BLaER1 treated with 17β-estradiol and CSF1 and Interleukin-3, amounts not matched to agents 10 nM and 100 nM (cell line): ENCODE measurements at regions not wholly inside any gene's neighbourhood (a gene's known extent, or its start where the extent isn't known, plus 50 kb on each side); places are given as distances from the start of the nearest gene placed in this dataset.
A peak's percentile ranks its signal among the peaks of the same experiment; 100 is the strongest.

Source experiments
- H3K27ac ChIP-seq, 11 experiments: shearing (Covaris generic); formaldehyde crosslinking; 2 replicates each; pipeline ENCODE4 v1.8.1; 2022
- H3K27me3 ChIP-seq, 11 experiments: shearing (Covaris generic); formaldehyde crosslinking; 2 replicates each; pipeline ENCODE4 v1.8.1; 2022
- H3K36me3 ChIP-seq, 11 experiments: shearing (Covaris generic); formaldehyde crosslinking; 2 replicates each; pipeline ENCODE4 v1.8.1; 2022
- H3K4me1 ChIP-seq, 10 experiments: shearing (Covaris generic); formaldehyde crosslinking; 2 replicates each; pipeline ENCODE4 v1.8.1; 2022
- H3K4me2 ChIP-seq, 11 experiments: shearing (Covaris generic); formaldehyde crosslinking; 2 replicates each; pipeline ENCODE4 v1.8.1; 2022
- H3K4me3 ChIP-seq, 10 experiments: shearing (Covaris generic); formaldehyde crosslinking; 2 replicates each; pipeline ENCODE4 v1.8.1; 2022
- H3K9ac ChIP-seq, 11 experiments: shearing (Covaris generic); formaldehyde crosslinking; 2 replicates each; pipeline ENCODE4 v1.8.1; 2022
- H3K9me3 ChIP-seq, 11 experiments: shearing (Covaris generic); formaldehyde crosslinking; replicated peaks in 1 of 11; 2 replicates each; pipeline ENCODE4 v1.8.1; 2022
- H4K20me1 ChIP-seq, 11 experiments: shearing (Covaris generic); formaldehyde crosslinking; 2 replicates each; pipeline ENCODE4 v1.8.1; 2022
- Cebpa-rat ChIP-seq, 11 experiments: shearing (Covaris generic); IDR thresholded peaks; 2 replicates each; pipeline ENCODE4 v1.8.1; 2022

DNA sequence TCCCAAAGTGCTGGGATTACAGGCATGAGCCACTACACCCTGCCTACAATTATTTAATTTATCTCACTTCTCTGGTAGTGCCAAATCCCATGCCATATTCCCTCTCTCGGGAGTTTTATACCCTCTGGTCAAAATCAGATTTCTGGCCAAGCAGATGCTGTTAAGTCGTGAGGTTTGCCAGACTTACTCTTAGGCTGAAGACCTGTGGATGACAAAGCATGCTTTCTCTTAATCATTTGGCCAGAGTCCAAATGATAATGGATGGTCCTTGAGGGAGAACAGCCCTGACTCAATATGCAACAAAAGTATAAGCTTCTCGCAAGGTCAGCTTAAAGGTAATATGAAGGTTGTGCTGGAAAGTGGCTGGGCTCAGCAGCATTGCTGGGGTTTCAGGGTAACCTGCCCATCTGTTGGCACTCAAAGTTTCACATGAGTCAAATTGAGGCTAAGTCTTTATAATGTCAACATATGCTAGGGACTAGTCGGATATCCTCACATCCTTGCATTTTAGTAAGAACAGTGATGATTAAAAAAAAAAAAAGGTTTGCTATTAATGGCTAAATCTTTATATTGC, 280.1 kb downstream of the KIF4B start:
- no peaks in the 10 kb centered on the region for H4K20me1 ChIP-seq

DNA sequence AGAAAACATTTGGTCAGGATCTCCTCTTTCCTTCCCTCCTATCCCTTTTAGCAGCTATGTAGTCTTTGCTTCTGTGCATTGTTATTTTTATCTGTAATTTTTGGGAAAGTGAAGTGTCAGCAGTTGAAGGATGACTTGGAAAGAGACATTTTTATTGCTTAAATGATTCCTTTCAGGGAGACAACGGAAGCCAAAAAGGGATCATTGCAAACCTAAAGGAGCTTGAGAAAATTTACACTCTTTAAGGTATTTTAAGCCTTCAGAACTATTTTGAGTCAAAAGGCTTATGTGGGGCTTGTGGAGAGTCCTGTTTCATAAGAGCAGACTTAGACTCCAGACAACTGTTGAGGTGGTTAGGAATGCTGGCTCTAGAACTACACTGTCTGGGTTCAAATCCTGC, 281.6 kb downstream of the KIF4B start:
- Histone ChIP-seq H3K9ac (no peak overlapping the region), H3K4me3 (no peak overlapping the region), H3K36me3 (no peaks in the 10 kb centered on the region), H3K27me3 (no peaks in the 10 kb centered on the region), H4K20me1 (no peaks in the 10 kb centered on the region), H3K4me2 (no peak overlapping the region), H3K27ac (no peak overlapping the region), H3K4me1 (peaks cover 0 to 8% (median 0%) of the 10 kb centered on the region in 10 experiments; a peak in 2 of 20 replicates), H3K9me3 (0 out of 22 replicates have a peak, but pooled peaks cover 0 to 6% (median 0%) of the 10 kb centered on the region in 11 experiments)
- no peak for TF ChIP-seq Cebpa-rat (IDR thresholded peaks at IDR 0.05)

More for the DNA sequence above, 280.1 kb downstream of the KIF4B start:
- H3K27ac ChIP-seq, result no peak overlapping the region
- no peaks in the 10 kb centered on the region for H3K36me3 ChIP-seq
- 0 out of 22 replicates have a peak, but pooled peaks cover 0 to 6% (median 0%) of the 10 kb centered on the region in 11 experiments for H3K9me3 ChIP-seq
- no peak overlapping the region for H3K4me2 ChIP-seq
- H3K9ac ChIP-seq, result no peak overlapping the region
- no peak for TF ChIP-seq Cebpa-rat (IDR thresholded peaks at IDR 0.05)
- H3K4me1 ChIP-seq, result no peaks in the 10 kb centered on the region
- H3K27me3 ChIP-seq, result no peaks in the 10 kb centered on the region
- no peak overlapping the region for H3K4me3 ChIP-seq

DNA sequence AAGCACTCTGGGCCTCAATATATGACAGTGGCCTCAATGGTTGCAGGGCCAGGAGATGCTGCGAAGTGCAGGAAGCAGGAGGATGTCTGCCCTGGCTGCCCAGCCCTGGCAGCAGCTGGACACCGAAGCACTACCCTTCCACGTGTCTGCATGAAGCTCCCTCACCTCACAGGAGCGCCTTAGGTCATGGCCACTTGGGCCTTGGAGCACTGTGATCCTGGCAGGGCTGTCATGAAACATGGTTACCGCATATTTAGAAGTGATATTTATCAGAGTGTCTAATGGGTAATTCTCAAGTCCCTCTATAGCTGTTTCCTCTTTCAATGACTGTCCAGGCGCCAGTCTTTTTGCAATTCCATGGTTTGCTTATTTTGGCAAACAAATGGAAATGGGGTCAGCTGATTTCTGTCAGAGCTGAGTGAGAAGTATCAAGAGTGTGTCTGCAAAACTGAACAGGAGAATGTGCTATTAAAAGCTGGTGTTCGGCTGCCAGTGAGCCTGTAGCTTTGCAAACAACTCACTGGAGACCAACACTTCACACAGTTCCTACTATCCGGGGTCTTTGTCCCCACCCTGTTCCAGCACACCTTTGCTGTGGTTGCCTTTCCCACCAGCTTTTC, 285.9 kb downstream of the KIF4B start:
- no peak overlapping the region for H3K4me3 ChIP-seq
- no peaks in the 10 kb centered on the region for H4K20me1 ChIP-seq
- no peak overlapping the region for H3K9ac ChIP-seq
- peaks cover 11 to 23% (median 14%) of the 10 kb centered on the region in 10 experiments for H3K4me1 ChIP-seq
- no peaks in the 10 kb centered on the region for H3K36me3 ChIP-seq
- no peak overlapping the region for H3K27ac ChIP-seq
- H3K4me2 ChIP-seq, result 0 out of 22 replicates have a peak overlapping the region, but pooled peaks of 1 of the 11 experiments have one; percentile 1
- H3K9me3 ChIP-seq, result 0 out of 22 replicates have a peak, but pooled peaks cover 0 to 6% (median 0%) of the 10 kb centered on the region in 11 experiments
- no peaks in the 10 kb centered on the region for H3K27me3 ChIP-seq
- no peak for TF ChIP-seq Cebpa-rat (IDR thresholded peaks at IDR 0.05)

DNA sequence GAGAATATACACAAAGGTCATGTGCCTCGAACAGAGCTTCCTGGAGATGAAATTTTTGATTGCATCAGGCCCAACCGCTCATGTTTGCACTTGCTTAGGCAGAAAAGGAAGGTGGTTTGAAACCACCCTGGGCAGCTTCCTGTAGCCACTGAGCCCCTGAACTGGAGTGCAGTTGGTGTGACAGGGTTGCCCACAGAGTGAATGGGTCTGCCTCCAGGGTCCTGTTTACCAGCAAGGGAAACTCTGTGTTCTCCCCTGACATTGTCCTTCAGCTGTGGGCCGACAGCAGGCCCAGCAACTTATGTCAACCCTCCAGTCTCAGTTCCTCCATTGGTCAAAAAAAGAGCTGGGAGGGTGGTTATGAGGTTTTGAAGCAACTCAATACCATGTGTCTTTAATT, 289.6 kb downstream of the KIF4B start:
- Histone ChIP-seq H3K9me3 (0 out of 22 replicates have a peak, but pooled peaks cover 0 to 3% (median 0%) of the 10 kb centered on the region in 11 experiments), H3K4me1 (peaks cover 11 to 23% (median 14%) of the 10 kb centered on the region in 10 experiments), H3K36me3 (no peaks in the 10 kb centered on the region), H3K4me3 (no peak overlapping the region), H3K9ac (no peak overlapping the region), H3K4me2 (peak overlapping the region; percentile 19 to 69 (median 56)), H3K27me3 (no peaks in the 10 kb centered on the region), H3K27ac (peak overlapping the region; percentile 5 to 61 (median 27); a peak in 14 of 22 replicates), H4K20me1 (no peaks in the 10 kb centered on the region)
- TF ChIP-seq Cebpa-rat (IDR thresholded peaks at IDR 0.05), result peak in 1 of 11 experiments; percentile 26; a peak in 1 of 22 replicates

DNA sequence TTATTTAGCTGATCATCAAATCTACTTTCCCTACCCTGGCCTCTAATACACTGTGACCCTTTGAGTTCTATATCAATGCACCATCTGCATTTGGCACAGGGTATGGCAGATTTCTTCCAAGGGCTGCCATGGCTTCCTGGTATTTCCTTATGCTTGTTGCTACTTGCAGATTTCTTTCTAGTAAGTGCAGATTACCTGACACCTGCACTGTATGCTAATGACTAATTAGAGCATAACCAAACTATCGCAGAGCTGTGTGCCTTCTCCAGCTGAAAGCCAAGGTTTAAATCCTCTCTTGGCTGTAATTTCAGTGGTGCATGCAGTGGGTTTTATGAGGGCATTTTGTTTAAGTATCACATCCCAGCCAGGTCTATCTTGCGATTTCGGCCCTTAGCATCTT, 293.7 kb downstream of the KIF4B start:
- H4K20me1 ChIP-seq, result no peaks in the 10 kb centered on the region
- no peak for TF ChIP-seq Cebpa-rat (IDR thresholded peaks at IDR 0.05)
- no peaks in the 10 kb centered on the region for H3K27me3 ChIP-seq
- H3K36me3 ChIP-seq, result no peaks in the 10 kb centered on the region
- peaks cover 11 to 17% (median 14%) of the 10 kb centered on the region in 10 experiments for H3K4me1 ChIP-seq
- no peaks in the 10 kb centered on the region for H3K9me3 ChIP-seq
- H3K9ac ChIP-seq, result no peak overlapping the region
- H3K4me3 ChIP-seq, result no peak overlapping the region
- H3K27ac ChIP-seq, result no peak overlapping the region
- no peak overlapping the region for H3K4me2 ChIP-seq

DNA sequence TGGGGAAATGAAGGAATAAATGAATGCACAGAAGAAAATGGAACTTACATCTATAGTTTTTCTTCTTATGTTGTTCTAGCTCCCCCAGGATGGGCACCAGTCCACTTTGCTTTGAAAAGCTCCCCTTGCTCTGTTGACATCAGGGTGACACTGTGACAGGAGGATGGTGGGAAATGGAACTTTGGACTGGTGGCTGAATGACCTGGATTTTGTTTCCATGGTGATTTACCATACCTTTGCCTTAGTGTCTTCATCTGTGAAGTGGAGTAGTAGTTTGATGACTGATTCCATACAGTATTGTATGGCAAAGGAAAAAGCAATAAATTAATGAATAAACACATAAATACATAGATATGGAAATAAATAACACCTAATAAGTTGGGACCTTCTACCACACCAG, 294.7 kb downstream of the KIF4B start:
- Histone ChIP-seq H3K9ac (no peak overlapping the region), H3K4me3 (no peak overlapping the region), H3K27me3 (no peaks in the 10 kb centered on the region), H3K27ac (no peak overlapping the region), H3K9me3 (no peaks in the 10 kb centered on the region), H3K36me3 (no peaks in the 10 kb centered on the region), H3K4me2 (no peak overlapping the region), H4K20me1 (no peaks in the 10 kb centered on the region), H3K4me1 (peaks cover 4 to 8% (median 7%) of the 10 kb centered on the region in 10 experiments)
- TF ChIP-seq Cebpa-rat (IDR thresholded peaks at IDR 0.05), result no peak

DNA sequence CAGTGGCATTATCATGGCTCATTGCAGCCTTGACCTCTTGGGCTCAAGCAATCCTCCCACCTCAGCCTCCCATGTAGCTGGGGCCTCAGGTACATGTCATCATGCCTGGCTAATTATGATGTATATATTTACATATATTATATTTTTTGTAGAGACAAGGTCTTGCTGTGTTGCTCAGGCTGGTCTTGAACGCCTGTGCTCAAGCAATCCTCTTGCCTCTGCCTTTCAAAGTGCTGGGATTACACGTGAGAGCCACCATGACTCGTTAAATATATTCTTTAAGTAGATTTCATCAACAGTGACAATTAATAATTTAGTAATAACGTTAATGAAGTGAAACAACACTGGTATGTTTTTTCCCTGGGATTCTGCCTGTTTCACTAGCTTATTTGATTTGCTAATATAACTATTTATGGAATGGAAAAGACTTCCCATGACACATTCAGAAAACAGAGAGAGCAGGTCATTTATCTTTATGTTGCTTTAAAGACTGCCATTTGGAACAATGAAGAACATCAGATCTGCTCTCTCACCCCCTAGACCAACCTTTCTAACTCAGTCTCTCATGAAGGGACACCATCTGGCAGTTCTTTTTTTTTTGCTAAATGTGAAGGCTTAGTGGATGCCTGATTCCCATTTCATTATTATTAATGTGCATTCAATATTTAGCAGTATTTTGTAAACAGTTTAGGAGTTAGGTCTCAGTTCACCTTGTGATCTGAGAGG, 295.6 kb downstream of the KIF4B start:
- Histone ChIP-seq H3K27ac (no peak overlapping the region), H3K9ac (no peak overlapping the region)
- TF ChIP-seq Cebpa-rat (IDR thresholded peaks at IDR 0.05), result no peak

DNA sequence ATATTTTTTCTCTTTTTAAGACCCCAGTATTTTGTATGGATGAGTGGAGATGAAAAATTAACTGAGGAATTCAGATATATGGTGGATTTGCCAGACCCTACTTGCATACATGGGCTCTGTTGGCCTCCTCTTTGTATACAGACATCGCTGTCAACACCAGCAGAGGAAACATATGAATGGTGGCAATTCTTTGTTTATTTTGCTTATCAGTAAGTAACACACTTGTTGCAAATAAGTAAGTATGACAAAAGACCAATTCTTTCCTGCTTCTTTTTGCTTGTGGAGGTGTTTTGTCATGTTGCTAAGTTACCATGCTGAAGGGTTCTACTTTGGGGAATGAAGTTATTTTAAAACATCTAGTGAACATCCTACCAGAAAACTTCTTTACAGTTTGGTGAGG, 298.2 kb downstream of the KIF4B start:
- TF ChIP-seq Cebpa-rat (IDR thresholded peaks at IDR 0.05), result no peak
- Histone ChIP-seq H3K4me1 (no peaks in the 10 kb centered on the region), H3K27me3 (no peaks in the 10 kb centered on the region), H3K4me3 (no peak overlapping the region), H4K20me1 (no peaks in the 10 kb centered on the region), H3K9me3 (no peaks in the 10 kb centered on the region), H3K27ac (no peak overlapping the region), H3K9ac (no peak overlapping the region), H3K36me3 (no peaks in the 10 kb centered on the region), H3K4me2 (no peak overlapping the region)

More for the DNA sequence above, 295.6 kb downstream of the KIF4B start:
- H3K27me3 ChIP-seq, result no peaks in the 10 kb centered on the region
- no peaks in the 10 kb centered on the region for H3K4me1 ChIP-seq
- H3K36me3 ChIP-seq, result no peaks in the 10 kb centered on the region
- no peak overlapping the region for H3K4me3 ChIP-seq
- H4K20me1 ChIP-seq, result no peaks in the 10 kb centered on the region
- no peaks in the 10 kb centered on the region for H3K9me3 ChIP-seq
- H3K4me2 ChIP-seq, result no peak overlapping the region

DNA sequence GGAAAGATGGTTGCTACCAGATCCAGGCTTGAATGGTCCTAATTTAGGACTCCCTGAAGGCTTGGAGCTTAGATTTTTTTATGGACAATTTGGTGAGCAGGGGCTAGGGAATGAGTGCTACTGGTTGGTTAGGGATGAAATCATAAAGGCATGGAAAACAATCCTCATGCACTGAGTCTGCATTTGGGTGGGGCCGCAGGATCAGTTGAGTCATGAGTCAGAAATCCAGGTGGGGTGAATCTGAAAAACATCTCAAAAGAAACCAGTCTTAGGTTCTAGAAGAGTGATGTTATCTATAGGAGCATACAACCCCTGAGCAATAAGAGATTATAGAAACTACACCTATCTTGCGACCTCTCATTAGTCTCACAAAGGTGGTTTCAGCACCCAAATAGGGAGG, 300.0 kb downstream of the KIF4B start:
- Histone ChIP-seq H3K27me3 (no peaks in the 10 kb centered on the region), H3K4me1 (no peaks in the 10 kb centered on the region), H3K9me3 (no peaks in the 10 kb centered on the region; a peak in 1 of 22 replicates), H3K9ac (no peak overlapping the region), H3K27ac (no peak overlapping the region), H3K36me3 (no peaks in the 10 kb centered on the region), H4K20me1 (no peaks in the 10 kb centered on the region), H3K4me2 (no peak overlapping the region), H3K4me3 (no peak overlapping the region)
- no peak for TF ChIP-seq Cebpa-rat (IDR thresholded peaks at IDR 0.05)
